ENCODE measurements at regions not wholly inside any gene's neighbourhood (a gene's known extent, or its start where the extent isn't known, plus 50 kb on each side); places are given as distances from the start of the nearest gene placed in this dataset.

DNA sequence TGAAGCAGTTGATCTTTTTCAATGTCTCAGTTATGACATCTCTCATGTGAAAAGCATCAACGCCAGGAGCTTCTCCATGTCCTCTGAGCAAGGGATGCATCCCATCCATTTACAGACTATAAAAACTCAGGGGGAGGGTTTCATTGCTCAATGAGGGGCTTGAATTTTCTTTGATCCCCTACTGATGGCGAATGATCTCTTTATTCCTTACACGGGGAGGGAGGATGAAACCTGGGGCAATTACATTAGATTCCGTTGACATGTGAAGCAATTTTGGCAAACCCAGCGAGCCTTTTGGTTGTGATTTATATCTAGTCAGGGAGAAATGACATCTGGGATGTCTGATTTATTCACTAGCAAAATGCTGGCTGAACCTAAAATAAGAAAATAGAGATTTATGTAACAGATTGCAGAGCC, 268.9 kb downstream of the HIVEP2 start:
- no peak overlapping the region for H3K9ac ChIP-seq (ENCODE audit: low read depth in 1 of 2, low read length in 2 of 2)
- no peaks in the 10 kb centered on the region for H3K4me1 ChIP-seq (ENCODE audit: control insufficient read depth in 2 of 2, insufficient read depth in 2 of 2, low read length in 2 of 2)
- no peak overlapping the region for H3K27ac ChIP-seq (ENCODE audit: low read depth in 2 of 2, low read length in 2 of 2)
- no peaks in the 10 kb centered on the region for H3K27me3 ChIP-seq (ENCODE audit: control insufficient read depth in 2 of 2, insufficient read depth in 2 of 2, low read length in 2 of 2)
- H3K4me3 ChIP-seq (ENCODE audit: low read length in 2 of 2), result no peak overlapping the region
- no peaks in the 10 kb centered on the region for H3K9me3 ChIP-seq (ENCODE audit: control insufficient read depth in 2 of 2, low read length in 2 of 2)
- no peaks in the 10 kb centered on the region for H3K36me3 ChIP-seq (ENCODE audit: control insufficient read depth in 2 of 2, insufficient read depth in 2 of 2, low read length in 2 of 2)

GRCh38 chr6:142676647-142677192, 268.3 kb downstream of the HIVEP2 start:
- Histone ChIP-seq H3K9me3 (ENCODE audit: control insufficient read depth in 2 of 2, low read length in 2 of 2) (no peaks in the 10 kb centered on the region), H3K27me3 (ENCODE audit: control insufficient read depth in 2 of 2, insufficient read depth in 2 of 2, low read length in 2 of 2) (no peaks in the 10 kb centered on the region), H3K4me1 (ENCODE audit: control insufficient read depth in 2 of 2, insufficient read depth in 2 of 2, low read length in 2 of 2) (no peaks in the 10 kb centered on the region), H3K27ac (ENCODE audit: low read depth in 2 of 2, low read length in 2 of 2) (no peak overlapping the region), H3K4me3 (ENCODE audit: low read length in 2 of 2) (no peak overlapping the region), H3K36me3 (ENCODE audit: control insufficient read depth in 2 of 2, insufficient read depth in 2 of 2, low read length in 2 of 2) (no peaks in the 10 kb centered on the region), H3K9ac (ENCODE audit: low read depth in 1 of 2, low read length in 2 of 2) (no peak overlapping the region)

DNA sequence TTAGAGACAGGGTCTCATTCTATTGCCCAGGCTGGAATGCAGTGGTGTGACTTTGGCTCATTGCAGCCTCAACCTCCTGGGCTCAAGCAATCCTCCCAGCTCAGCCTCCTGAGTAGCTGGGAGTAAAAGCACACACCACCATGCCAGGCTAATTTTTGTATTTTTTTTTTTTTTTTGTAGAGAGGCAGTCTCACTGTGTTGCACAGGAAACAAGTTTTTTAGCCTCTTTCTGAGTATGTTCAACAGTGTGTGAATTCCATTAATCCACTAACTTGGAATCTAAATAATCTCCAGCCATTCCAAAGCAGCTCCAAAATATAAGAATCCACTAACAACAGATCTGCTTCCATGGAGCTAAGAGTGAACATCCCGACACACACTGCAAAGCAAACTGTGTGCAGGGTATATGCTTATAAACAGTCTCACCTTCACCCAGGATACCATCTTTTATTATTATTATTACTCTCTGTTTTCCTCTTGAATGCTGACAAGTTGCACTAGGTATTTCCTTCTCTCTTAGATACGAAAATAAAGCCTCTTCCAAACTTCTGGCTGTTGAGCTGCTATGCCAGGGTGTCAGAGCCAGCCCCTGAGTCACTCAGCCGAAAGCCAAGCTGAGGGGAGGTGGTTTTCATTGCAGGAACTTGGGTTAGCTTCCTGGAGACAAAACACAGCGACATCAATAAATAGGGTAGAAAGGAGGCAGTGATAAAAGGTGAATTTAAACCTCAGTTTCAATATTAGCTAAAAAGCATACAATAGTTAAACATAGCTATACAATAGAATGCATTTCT, 264.9 kb downstream of the HIVEP2 start:
- Histone ChIP-seq H3K27ac (ENCODE audit: low read depth in 2 of 2, low read length in 2 of 2) (no peak overlapping the region), H3K4me3 (ENCODE audit: low read length in 2 of 2) (no peak overlapping the region), H3K27me3 (ENCODE audit: control insufficient read depth in 2 of 2, insufficient read depth in 2 of 2, low read length in 2 of 2) (no peaks in the 10 kb centered on the region), H3K36me3 (ENCODE audit: control insufficient read depth in 2 of 2, insufficient read depth in 2 of 2, low read length in 2 of 2) (no peaks in the 10 kb centered on the region), H3K9ac (ENCODE audit: low read depth in 1 of 2, low read length in 2 of 2) (no peak overlapping the region), H3K9me3 (ENCODE audit: control insufficient read depth in 2 of 2, low read length in 2 of 2) (no peaks in the 10 kb centered on the region), H3K4me1 (ENCODE audit: control insufficient read depth in 2 of 2, insufficient read depth in 2 of 2, low read length in 2 of 2) (no peaks in the 10 kb centered on the region)

- Histone ChIP-seq H3K9me3 (ENCODE audit: control insufficient read depth in 2 of 2, low read length in 2 of 2) (no peaks in the 10 kb centered on the region), H3K4me1 (ENCODE audit: control insufficient read depth in 2 of 2, insufficient read depth in 2 of 2, low read length in 2 of 2) (no peaks in the 10 kb centered on the region), H3K27ac (ENCODE audit: low read depth in 2 of 2, low read length in 2 of 2) (no peak overlapping the region), H3K9ac (ENCODE audit: low read depth in 1 of 2, low read length in 2 of 2) (no peak overlapping the region), H3K27me3 (ENCODE audit: control insufficient read depth in 2 of 2, insufficient read depth in 2 of 2, low read length in 2 of 2) (no peaks in the 10 kb centered on the region), H3K36me3 (ENCODE audit: control insufficient read depth in 2 of 2, insufficient read depth in 2 of 2, low read length in 2 of 2) (no peaks in the 10 kb centered on the region), H3K4me3 (ENCODE audit: low read length in 2 of 2) (no peak overlapping the region)
Measured at GRCh38 chr6:142681099-142681498, 263.9 kb downstream of the HIVEP2 start.

DNA sequence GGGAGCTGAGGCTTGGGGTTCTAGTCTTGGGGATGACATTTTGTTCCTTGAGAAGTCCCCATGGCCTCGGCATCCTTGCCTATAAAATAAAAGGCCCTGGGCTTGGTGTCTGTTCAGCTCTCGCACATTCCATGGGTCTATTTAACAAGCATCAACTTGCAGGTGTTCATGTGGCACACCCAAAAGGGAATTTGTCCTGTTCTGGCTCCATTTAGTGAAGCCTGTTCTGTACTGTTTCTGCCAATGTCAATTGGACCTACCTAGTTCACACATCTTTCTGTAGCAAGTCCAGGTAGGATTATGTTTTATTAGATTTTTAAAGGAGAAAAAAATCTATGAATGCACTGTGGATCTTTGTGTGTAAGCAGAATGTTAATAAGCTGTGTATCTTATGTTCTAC, 262.0 kb downstream of the HIVEP2 start:
- no peak overlapping the region for H3K4me3 ChIP-seq (ENCODE audit: low read length in 2 of 2)
- no peak overlapping the region for H3K9ac ChIP-seq (ENCODE audit: low read depth in 1 of 2, low read length in 2 of 2)
- H3K27me3 ChIP-seq (ENCODE audit: control insufficient read depth in 2 of 2, insufficient read depth in 2 of 2, low read length in 2 of 2), result no peaks in the 10 kb centered on the region
- no peak overlapping the region for H3K27ac ChIP-seq (ENCODE audit: low read depth in 2 of 2, low read length in 2 of 2)
- H3K9me3 ChIP-seq (ENCODE audit: control insufficient read depth in 2 of 2, low read length in 2 of 2), result no peaks in the 10 kb centered on the region
- no peaks in the 10 kb centered on the region for H3K4me1 ChIP-seq (ENCODE audit: control insufficient read depth in 2 of 2, insufficient read depth in 2 of 2, low read length in 2 of 2)
- no peaks in the 10 kb centered on the region for H3K36me3 ChIP-seq (ENCODE audit: control insufficient read depth in 2 of 2, insufficient read depth in 2 of 2, low read length in 2 of 2)

- H3K4me3 ChIP-seq (ENCODE audit: low read length in 2 of 2), result no peak overlapping the region
- H3K9ac ChIP-seq (ENCODE audit: low read depth in 1 of 2, low read length in 2 of 2), result no peak overlapping the region
- H3K4me1 ChIP-seq (ENCODE audit: control insufficient read depth in 2 of 2, insufficient read depth in 2 of 2, low read length in 2 of 2), result no peaks in the 10 kb centered on the region
- no peaks in the 10 kb centered on the region for H3K27me3 ChIP-seq (ENCODE audit: control insufficient read depth in 2 of 2, insufficient read depth in 2 of 2, low read length in 2 of 2)
- H3K36me3 ChIP-seq (ENCODE audit: control insufficient read depth in 2 of 2, insufficient read depth in 2 of 2, low read length in 2 of 2), result no peaks in the 10 kb centered on the region
- no peaks in the 10 kb centered on the region for H3K9me3 ChIP-seq (ENCODE audit: control insufficient read depth in 2 of 2, low read length in 2 of 2)
- no peak overlapping the region for H3K27ac ChIP-seq (ENCODE audit: low read depth in 2 of 2, low read length in 2 of 2)
Measured at GRCh38 chr6:142683714-142684141, 261.2 kb downstream of the HIVEP2 start.

- no peaks in the 10 kb centered on the region for H3K36me3 ChIP-seq (ENCODE audit: control insufficient read depth in 2 of 2, insufficient read depth in 2 of 2, low read length in 2 of 2)
- no peak overlapping the region for H3K4me3 ChIP-seq (ENCODE audit: low read length in 2 of 2)
- no peaks in the 10 kb centered on the region for H3K27me3 ChIP-seq (ENCODE audit: control insufficient read depth in 2 of 2, insufficient read depth in 2 of 2, low read length in 2 of 2)
- H3K9ac ChIP-seq (ENCODE audit: low read depth in 1 of 2, low read length in 2 of 2), result no peak overlapping the region
- H3K9me3 ChIP-seq (ENCODE audit: control insufficient read depth in 2 of 2, low read length in 2 of 2), result no peaks in the 10 kb centered on the region
- no peaks in the 10 kb centered on the region for H3K4me1 ChIP-seq (ENCODE audit: control insufficient read depth in 2 of 2, insufficient read depth in 2 of 2, low read length in 2 of 2)
- H3K27ac ChIP-seq (ENCODE audit: low read depth in 2 of 2, low read length in 2 of 2), result no peak overlapping the region
Measured at GRCh38 chr6:142684371-142684770, 260.6 kb downstream of the HIVEP2 start.

DNA sequence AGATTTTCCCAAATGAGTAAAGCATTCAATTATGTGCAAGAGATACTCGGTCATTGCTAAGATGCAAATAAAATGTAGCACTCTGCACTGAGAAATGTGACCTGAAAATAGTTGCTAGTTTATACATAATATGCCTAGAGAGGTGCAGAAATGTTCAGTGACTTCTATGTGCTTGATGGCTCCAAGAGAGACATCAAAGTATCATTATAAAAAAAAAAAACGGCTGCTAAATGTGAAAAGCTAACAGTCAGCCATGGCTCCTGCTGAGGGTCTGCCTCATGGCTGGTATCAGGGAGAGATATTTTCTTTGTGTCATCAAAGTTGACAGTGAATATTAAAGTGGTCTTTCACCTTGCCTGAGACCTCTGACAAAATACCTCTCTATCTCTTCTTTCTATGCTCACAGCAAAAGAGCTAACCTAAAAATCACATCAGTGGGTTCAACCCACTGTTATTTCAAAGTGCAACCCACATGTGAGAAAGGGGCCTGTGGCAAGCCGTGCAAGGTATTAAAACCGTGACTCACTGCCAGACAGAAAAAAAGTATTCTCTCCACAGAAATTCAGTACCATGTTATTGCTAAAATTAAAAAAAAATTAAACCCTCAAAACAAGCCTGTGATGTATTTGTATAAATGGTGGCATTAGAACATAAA, 259.0 kb downstream of the HIVEP2 start:
- H3K4me1 ChIP-seq (ENCODE audit: control insufficient read depth in 2 of 2, insufficient read depth in 2 of 2, low read length in 2 of 2), result no peaks in the 10 kb centered on the region
- no peaks in the 10 kb centered on the region for H3K36me3 ChIP-seq (ENCODE audit: control insufficient read depth in 2 of 2, insufficient read depth in 2 of 2, low read length in 2 of 2)
- H3K9ac ChIP-seq (ENCODE audit: low read depth in 1 of 2, low read length in 2 of 2), result no peak overlapping the region
- no peaks in the 10 kb centered on the region for H3K9me3 ChIP-seq (ENCODE audit: control insufficient read depth in 2 of 2, low read length in 2 of 2)
- H3K4me3 ChIP-seq (ENCODE audit: low read length in 2 of 2), result no peak overlapping the region
- no peaks in the 10 kb centered on the region for H3K27me3 ChIP-seq (ENCODE audit: control insufficient read depth in 2 of 2, insufficient read depth in 2 of 2, low read length in 2 of 2)
- no peak overlapping the region for H3K27ac ChIP-seq (ENCODE audit: low read depth in 2 of 2, low read length in 2 of 2)

DNA sequence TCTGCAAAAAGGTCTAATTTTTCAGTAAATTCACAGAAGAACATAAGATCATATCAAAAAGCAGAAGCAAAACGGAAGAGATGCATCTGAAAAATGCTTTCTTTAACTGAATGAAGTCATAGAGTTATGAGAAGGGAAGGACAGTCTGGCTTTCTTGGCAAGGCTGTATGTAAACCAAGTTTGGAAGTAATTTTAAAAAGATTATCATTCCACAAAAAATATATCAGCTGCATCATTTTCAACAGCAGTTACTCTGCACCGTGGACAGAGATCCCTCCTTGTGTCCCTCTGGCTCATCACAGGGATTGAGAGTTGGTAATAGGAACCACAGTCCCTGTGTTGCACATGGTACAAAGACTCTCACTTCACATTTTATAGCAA, 258.5 kb downstream of the HIVEP2 start:
- H3K36me3 ChIP-seq (ENCODE audit: control insufficient read depth in 2 of 2, insufficient read depth in 2 of 2, low read length in 2 of 2), result no peaks in the 10 kb centered on the region
- no peak overlapping the region for H3K9ac ChIP-seq (ENCODE audit: low read depth in 1 of 2, low read length in 2 of 2)
- no peaks in the 10 kb centered on the region for H3K27me3 ChIP-seq (ENCODE audit: control insufficient read depth in 2 of 2, insufficient read depth in 2 of 2, low read length in 2 of 2)
- H3K9me3 ChIP-seq (ENCODE audit: control insufficient read depth in 2 of 2, low read length in 2 of 2), result no peaks in the 10 kb centered on the region
- H3K4me1 ChIP-seq (ENCODE audit: control insufficient read depth in 2 of 2, insufficient read depth in 2 of 2, low read length in 2 of 2), result no peaks in the 10 kb centered on the region
- no peak overlapping the region for H3K27ac ChIP-seq (ENCODE audit: low read depth in 2 of 2, low read length in 2 of 2)
- H3K4me3 ChIP-seq (ENCODE audit: low read length in 2 of 2), result no peak overlapping the region

DNA sequence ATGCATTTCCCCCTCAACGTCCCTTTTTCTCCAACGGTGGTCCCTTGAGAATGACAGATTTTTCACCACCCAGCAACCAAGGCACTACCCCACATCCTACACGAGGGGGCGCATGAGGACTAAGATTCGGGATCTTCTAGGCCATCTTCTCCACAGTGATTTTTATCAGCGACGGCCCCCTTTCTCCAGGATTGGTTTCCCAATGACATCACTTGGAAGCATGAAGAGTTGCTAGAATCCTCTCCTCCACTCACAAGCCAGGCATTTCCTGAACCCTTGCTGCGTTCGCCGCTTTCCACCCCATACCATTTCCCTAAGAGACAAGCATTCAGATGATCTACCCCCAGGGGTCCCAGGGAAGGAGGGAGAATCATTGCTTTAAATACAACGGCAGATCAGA, 252.0 kb downstream of the HIVEP2 start:
- Histone ChIP-seq H3K4me1 (ENCODE audit: control insufficient read depth in 2 of 2, insufficient read depth in 2 of 2, low read length in 2 of 2) (peaks cover 0 to 6% of the 10 kb centered on the region in 2 donors), H3K36me3 (ENCODE audit: control insufficient read depth in 2 of 2, insufficient read depth in 2 of 2, low read length in 2 of 2) (no peaks in the 10 kb centered on the region), H3K27me3 (ENCODE audit: control insufficient read depth in 2 of 2, insufficient read depth in 2 of 2, low read length in 2 of 2) (no peaks in the 10 kb centered on the region), H3K4me3 (ENCODE audit: low read length in 2 of 2) (no peak overlapping the region), H3K27ac (ENCODE audit: low read depth in 2 of 2, low read length in 2 of 2) (no peak overlapping the region), H3K9me3 (ENCODE audit: control insufficient read depth in 2 of 2, low read length in 2 of 2) (no peaks in the 10 kb centered on the region), H3K9ac (ENCODE audit: low read depth in 1 of 2, low read length in 2 of 2) (no peak overlapping the region)

All from mucosa of rectum (tissue), 2 donors.